Mesenchymal stem cell (in vitro differentiated cells and primary cell): ENCODE measurements at regions not wholly inside any gene's neighbourhood (a gene's known extent, or its start where the extent isn't known, plus 50 kb on each side); places are given as distances from the start of the nearest gene placed in this dataset.

Experiments used
- DNase-seq: peaks from one replicate; pipeline ENCODE4 v3.0.0-alpha.2; 2013
- H2AFZ ChIP-seq: one replicate; pipeline ENCODE4 v1.6.1; 2013; ENCODE audit warnings: low read depth, mild to moderate bottlenecking, control low read depth, inconsistent platforms, low read length, moderate library complexity
- H2AK5ac ChIP-seq: 2 replicates; pipeline ENCODE4 v1.6.1; 2013; ENCODE audit warnings: low read length, moderate library complexity, mild to moderate bottlenecking, inconsistent platforms; ENCODE audit not compliant: severe bottlenecking
- H2BK120ac ChIP-seq: one replicate; pipeline ENCODE4 v1.6.1; 2013; ENCODE audit warnings: low read depth, mild to moderate bottlenecking, inconsistent platforms, low read length, moderate library complexity
- H2BK12ac ChIP-seq, 2 experiments: one replicate each; pipeline ENCODE4 v1.6.1; 2013; ENCODE audit warnings: inconsistent platforms in 2 of 2, low read length in 2 of 2, mild to moderate bottlenecking in 2 of 2, moderate library complexity in 2 of 2, control low read depth in 1 of 2
- H2BK15ac ChIP-seq: one replicate; pipeline ENCODE4 v1.6.1; 2013; ENCODE audit warnings: mild to moderate bottlenecking, low read depth, inconsistent platforms; ENCODE audit not compliant: poor library complexity, severe bottlenecking
- H2BK5ac ChIP-seq: 2 replicates; pipeline ENCODE4 v1.6.1; 2013; ENCODE audit warnings: low read depth, mild to moderate bottlenecking, low read length, control low read depth, inconsistent platforms; ENCODE audit not compliant: poor library complexity, severe bottlenecking
- H3K14ac ChIP-seq, 2 experiments: one replicate each; pipeline ENCODE4 v1.6.1; 2013; ENCODE audit warnings: inconsistent platforms in 2 of 2, low read length in 2 of 2, control low read depth in 1 of 2, mild to moderate bottlenecking in 1 of 2, moderate library complexity in 1 of 2
- H3K18ac ChIP-seq, 2 experiments: one replicate each; pipeline ENCODE4 v1.6.1; 2013; ENCODE audit warnings: inconsistent platforms in 2 of 2, low read length in 2 of 2, control low read depth in 1 of 2, low read depth in 1 of 2, mild to moderate bottlenecking in 1 of 2
- H3K23ac ChIP-seq, 2 experiments: one replicate each; pipeline ENCODE4 v1.6.1; 2013; ENCODE audit warnings: inconsistent platforms in 2 of 2, low read length in 2 of 2, mild to moderate bottlenecking in 2 of 2, moderate library complexity in 2 of 2, control low read depth in 1 of 2
- H3K27ac ChIP-seq: 2 replicates; pipeline ENCODE4 v1.5.1; 2013; ENCODE audit warnings: mild to moderate bottlenecking, moderate library complexity, low read length, control low read depth, inconsistent platforms; ENCODE audit not compliant: poor library complexity, severe bottlenecking
- H3K27me3 ChIP-seq, 2 experiments: 2 replicates each; pipeline versions ENCODE4 v1.6.1 to v1.7.0; 2013; ENCODE audit warnings: low read length in 2 of 2, mild to moderate bottlenecking in 2 of 2, moderate library complexity in 2 of 2, control low read depth in 1 of 2, inconsistent platforms in 1 of 2; ENCODE audit not compliant: control insufficient read depth in 1 of 2, insufficient read depth in 1 of 2
- H3K36me3 ChIP-seq, 2 experiments: 2 replicates each; pipeline versions ENCODE4 v1.6.1 to v1.7.0; 2013; ENCODE audit warnings: low read length in 2 of 2, control low read depth in 1 of 2, inconsistent platforms in 1 of 2, low read depth in 1 of 2, mild to moderate bottlenecking in 1 of 2; ENCODE audit not compliant: insufficient read depth in 2 of 2, control insufficient read depth in 1 of 2
- H3K4ac ChIP-seq, 2 experiments: one replicate each; pipeline ENCODE4 v1.6.1; 2013; ENCODE audit warnings: inconsistent platforms in 2 of 2, low read length in 2 of 2, mild to moderate bottlenecking in 2 of 2, moderate library complexity in 2 of 2, control low read depth in 1 of 2, low read depth in 1 of 2
- H3K4me1 ChIP-seq: 2 replicates; pipeline ENCODE4 v1.6.1; 2013; ENCODE audit warnings: low read depth, low read length, control low read depth; ENCODE audit not compliant: control insufficient read depth, insufficient read depth
- H3K4me2 ChIP-seq: 2 replicates; pipeline ENCODE4 v1.6.1; 2013; ENCODE audit warnings: low read length, mild to moderate bottlenecking, inconsistent platforms; ENCODE audit not compliant: poor library complexity, severe bottlenecking
- H3K4me3 ChIP-seq, 2 experiments: 2 replicates each; pipeline versions ENCODE4 v1.5.1 to v1.7.0; 2013; ENCODE audit warnings: low read length in 2 of 2, mild to moderate bottlenecking in 2 of 2, control low read depth in 1 of 2, low read depth in 1 of 2; ENCODE audit not compliant: insufficient read depth in 1 of 2
- H3K79me1 ChIP-seq: replicated peaks from 2 replicates; pipeline ENCODE4 v1.6.1; 2013; ENCODE audit warnings: mild to moderate bottlenecking, control low read depth, low read length, inconsistent platforms; ENCODE audit not compliant: poor library complexity, severe bottlenecking
- H3K9ac ChIP-seq: 2 replicates; pipeline ENCODE4 v1.7.0; 2013; ENCODE audit warnings: mild to moderate bottlenecking, low read length, moderate library complexity
- H3K9me3 ChIP-seq: 2 replicates; pipeline ENCODE4 v1.7.0; 2013; ENCODE audit warnings: mild to moderate bottlenecking, low read length; ENCODE audit not compliant: control insufficient read depth
- H4K8ac ChIP-seq: one replicate; pipeline ENCODE4 v1.6.1; 2013; ENCODE audit warnings: inconsistent platforms, mild to moderate bottlenecking, low read length, moderate library complexity
- H4K91ac ChIP-seq: one replicate; pipeline ENCODE4 v1.6.1; 2013; ENCODE audit warnings: mild to moderate bottlenecking, low read length, inconsistent platforms
- WGBS: methylation state at CpG from one replicate; pipeline ENCODE4 v1.1.7; 2013; ENCODE audit warnings: mixed read lengths; 5-methylcytosine and 5-hydroxymethylcytosine counted together

DNA sequence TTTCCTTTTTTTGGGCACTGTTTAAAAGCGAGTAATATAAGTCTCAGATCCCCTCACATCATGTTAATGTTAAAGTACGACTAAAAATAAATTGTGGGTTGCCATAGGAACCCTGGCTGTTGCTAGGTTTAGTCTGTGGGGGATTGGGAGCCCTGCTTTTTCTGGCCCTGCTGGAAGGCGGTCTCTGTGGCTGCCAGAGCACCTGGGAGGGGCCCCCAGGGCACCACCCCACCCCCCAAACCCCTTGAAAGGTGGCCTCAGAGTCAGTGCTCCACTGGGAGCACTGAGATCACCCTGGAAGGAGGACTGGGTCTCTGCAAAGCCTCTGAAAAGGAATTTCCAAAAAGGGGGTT is 66.2 kb upstream of the NEURL1B start:
- H3K27me3 ChIP-seq: peaks cover 61 to 73% of the 10 kb centered on the region in 2 experiments
- H3K4me3 ChIP-seq: no peak overlapping the region
- H4K8ac ChIP-seq: no peak overlapping the region
- H2BK12ac ChIP-seq: no peak overlapping the region
- no peak overlapping the region for H2AK5ac ChIP-seq
- DNase-seq: no peak
- no peak overlapping the region for H3K4ac ChIP-seq
- 20% methylated on average over 2 of the region's 3 CpGs for WGBS
- H2BK15ac ChIP-seq: no peak overlapping the region
- no peak overlapping the region for H3K4me2 ChIP-seq
- H2BK5ac ChIP-seq: no peak overlapping the region
- H3K4me1 ChIP-seq: no peaks in the 10 kb centered on the region
- no peaks in the 10 kb centered on the region for H3K36me3 ChIP-seq
- no peak overlapping the region for H3K9ac ChIP-seq
- H3K79me1 ChIP-seq: no peaks in the 10 kb centered on the region
- no peak overlapping the region for H3K27ac ChIP-seq
- H3K23ac ChIP-seq: no peak overlapping the region
- no peak overlapping the region for H2AFZ ChIP-seq
- H4K91ac ChIP-seq: no peak overlapping the region
- no peak overlapping the region for H3K18ac ChIP-seq
- H3K14ac ChIP-seq: no peak overlapping the region
- H2BK120ac ChIP-seq: no peak overlapping the region
- H3K9me3 ChIP-seq: no peaks in the 10 kb centered on the region

DNA sequence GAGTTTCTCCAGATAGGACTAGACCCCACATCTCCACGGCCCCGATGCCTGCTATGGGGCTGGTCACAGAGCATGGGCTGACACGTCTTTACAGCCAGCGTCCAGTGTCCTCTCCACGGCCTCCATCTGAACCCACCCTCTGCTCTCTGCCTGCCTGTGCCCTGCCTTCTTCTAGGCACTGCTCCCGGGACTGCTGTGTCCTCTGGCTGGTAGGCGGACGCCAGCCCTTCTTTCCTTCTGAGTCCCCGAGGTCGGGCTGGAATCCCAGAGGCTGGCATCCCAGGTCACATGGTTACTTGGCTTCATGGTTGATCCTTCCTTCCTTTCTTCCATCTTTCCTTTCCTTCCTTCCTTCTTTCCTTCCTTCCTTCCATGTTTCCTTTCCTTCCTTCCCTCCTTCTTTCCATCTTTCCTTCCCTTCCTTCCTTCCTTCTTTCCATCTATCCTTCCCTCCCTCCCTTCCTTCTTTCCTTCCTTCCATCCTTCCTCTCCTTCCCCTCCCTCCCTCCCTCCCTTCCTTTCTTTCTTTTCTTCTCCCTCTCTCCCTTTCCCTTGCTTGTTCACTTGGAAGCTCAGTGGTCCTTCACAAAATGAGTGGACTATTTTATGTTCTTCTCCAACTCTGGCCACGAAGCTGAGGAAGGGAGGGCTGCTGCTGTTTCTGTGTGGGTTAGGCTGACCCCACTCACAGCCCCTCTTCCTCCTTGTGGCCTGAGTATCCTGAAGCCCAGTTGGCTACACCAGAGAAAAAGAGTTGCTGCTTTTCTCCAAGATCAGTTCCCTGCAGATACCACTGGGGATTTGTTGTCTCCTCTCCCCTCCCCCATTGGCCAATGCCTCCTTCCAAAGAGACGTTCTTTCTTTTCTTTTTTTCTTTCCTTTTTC is 66.8 kb upstream of the NEURL1B start:
- no peak overlapping the region for H3K4me3 ChIP-seq
- no peak overlapping the region for H3K14ac ChIP-seq
- H3K9ac ChIP-seq: no peak overlapping the region
- H2BK12ac ChIP-seq: no peak overlapping the region
- H2BK5ac ChIP-seq: no peak overlapping the region
- H3K4me1 ChIP-seq: no peaks in the 10 kb centered on the region
- H4K91ac ChIP-seq: no peak overlapping the region
- H2AFZ ChIP-seq: no peak overlapping the region
- no peaks in the 10 kb centered on the region for H3K9me3 ChIP-seq
- no peak for DNase-seq
- H3K4ac ChIP-seq: no peak overlapping the region
- 91% methylated on average over 12 of the region's 12 CpGs for WGBS
- H3K18ac ChIP-seq: no peak overlapping the region
- H2BK15ac ChIP-seq: no peak overlapping the region
- no peak overlapping the region for H2BK120ac ChIP-seq
- H4K8ac ChIP-seq: no peak overlapping the region
- no peak overlapping the region for H3K4me2 ChIP-seq
- H3K79me1 ChIP-seq: no peaks in the 10 kb centered on the region
- H3K36me3 ChIP-seq: no peaks in the 10 kb centered on the region
- H3K27ac ChIP-seq: no peak overlapping the region
- no peak overlapping the region for H3K23ac ChIP-seq
- H2AK5ac ChIP-seq: no peak overlapping the region
- H3K27me3 ChIP-seq: peaks cover 63 to 78% of the 10 kb centered on the region in 2 experiments

DNA sequence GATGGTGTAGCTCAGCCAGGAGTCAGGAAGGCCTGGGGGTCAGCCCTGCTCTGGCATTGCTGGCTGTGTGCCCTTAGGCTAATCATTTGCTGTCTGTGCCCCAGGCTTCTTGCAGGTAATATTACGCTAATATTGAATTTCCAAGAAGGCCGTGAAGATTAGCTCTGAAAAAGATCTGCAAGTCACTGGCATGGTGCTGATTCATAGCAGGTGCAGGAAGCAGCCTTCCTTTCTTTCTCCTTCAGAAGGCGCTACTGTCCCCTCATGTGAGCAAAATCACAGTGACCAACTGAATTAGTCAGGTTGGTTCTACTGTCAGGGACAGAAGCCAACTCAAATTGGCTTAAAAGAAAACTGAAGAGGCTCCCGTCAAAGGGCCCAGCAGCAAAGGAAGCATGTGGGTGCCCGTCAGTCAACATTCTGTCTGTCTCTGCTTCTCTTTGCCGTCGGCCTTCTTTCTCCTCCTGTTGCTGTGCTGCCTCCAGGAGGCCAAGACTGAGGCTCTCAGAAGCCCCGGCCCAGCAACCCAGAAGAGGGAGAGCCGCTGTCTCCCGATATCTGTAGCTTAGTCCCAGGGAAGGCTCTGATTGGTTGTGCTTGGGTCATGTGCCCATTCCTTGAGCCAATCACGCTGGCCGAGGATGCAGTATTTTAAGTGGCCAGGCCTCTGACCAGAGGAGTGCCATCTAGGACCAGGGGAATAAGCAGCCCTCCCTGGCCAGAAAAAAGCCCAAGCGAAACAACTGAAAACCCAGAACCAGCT is 67.8 kb upstream of the NEURL1B start:
- H3K23ac ChIP-seq: no peak overlapping the region

DNA sequence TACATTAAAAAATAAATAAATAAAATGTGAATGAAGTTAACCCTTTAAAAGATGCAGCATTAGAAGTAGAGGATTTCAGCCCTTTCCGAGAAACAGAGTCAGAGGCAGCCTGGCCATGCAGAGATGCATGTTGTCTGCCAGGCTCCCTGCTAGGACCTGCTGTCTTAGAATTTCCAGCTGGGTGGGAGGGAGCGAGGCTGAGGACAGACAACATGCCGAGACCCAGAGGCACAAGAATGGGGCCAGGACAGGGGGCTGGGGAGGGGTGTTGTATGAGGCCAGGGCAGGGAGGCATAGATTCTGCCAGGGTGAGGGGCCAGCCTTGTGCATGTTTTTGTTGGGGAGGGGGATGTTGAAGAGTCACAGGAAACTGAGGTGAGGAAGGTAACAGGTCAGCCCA is 68.6 kb upstream of the NEURL1B start:
- Histone ChIP-seq H2AFZ (no peak overlapping the region), H3K27me3 (peaks cover 70 to 77% of the 10 kb centered on the region in 2 experiments), H2BK15ac (no peak overlapping the region), H3K27ac (no peak overlapping the region), H3K4me2 (no peak overlapping the region), H4K8ac (no peak overlapping the region), H4K91ac (no peak overlapping the region), H3K4me3 (no peak overlapping the region), H3K36me3 (no peaks in the 10 kb centered on the region), H3K4me1 (no peaks in the 10 kb centered on the region), H3K18ac (no peak overlapping the region), H3K9ac (no peak overlapping the region), H3K9me3 (no peaks in the 10 kb centered on the region), H2BK120ac (no peak overlapping the region), H3K23ac (no peak overlapping the region), H2AK5ac (no peak overlapping the region), H3K4ac (no peak overlapping the region), H3K79me1 (no peaks in the 10 kb centered on the region), H3K14ac (no peak overlapping the region), H2BK12ac (no peak overlapping the region), H2BK5ac (no peak overlapping the region)
- WGBS: 76% methylated on average over 3 of the region's 3 CpGs
- no peak for DNase-seq

More for the DNA sequence above, 67.8 kb upstream of the NEURL1B start:
- Histone ChIP-seq H3K4ac (no peak overlapping the region), H3K27me3 (peaks cover 73 to 77% of the 10 kb centered on the region in 2 experiments), H2AFZ (no peak overlapping the region), H3K4me3 (no peak overlapping the region), H2BK5ac (no peak overlapping the region), H3K4me2 (no peak overlapping the region), H3K4me1 (no peaks in the 10 kb centered on the region), H3K9ac (no peak overlapping the region), H3K9me3 (no peaks in the 10 kb centered on the region), H4K91ac (no peak overlapping the region), H3K27ac (no peak overlapping the region), H2BK15ac (no peak overlapping the region), H2BK120ac (no peak overlapping the region), H3K79me1 (no peaks in the 10 kb centered on the region), H3K18ac (no peak overlapping the region), H3K36me3 (no peaks in the 10 kb centered on the region), H2BK12ac (no peak overlapping the region), H3K14ac (no peak overlapping the region), H2AK5ac (no peak overlapping the region), H4K8ac (no peak overlapping the region)
- WGBS: 95% methylated on average over 13 of the region's 13 CpGs
- DNase-seq: no peak
